ENCODE measurements at regions not wholly inside any gene's neighbourhood (a gene's known extent, or its start where the extent isn't known, plus 50 kb on each side); places are given as distances from the start of the nearest gene placed in this dataset.

DNA sequence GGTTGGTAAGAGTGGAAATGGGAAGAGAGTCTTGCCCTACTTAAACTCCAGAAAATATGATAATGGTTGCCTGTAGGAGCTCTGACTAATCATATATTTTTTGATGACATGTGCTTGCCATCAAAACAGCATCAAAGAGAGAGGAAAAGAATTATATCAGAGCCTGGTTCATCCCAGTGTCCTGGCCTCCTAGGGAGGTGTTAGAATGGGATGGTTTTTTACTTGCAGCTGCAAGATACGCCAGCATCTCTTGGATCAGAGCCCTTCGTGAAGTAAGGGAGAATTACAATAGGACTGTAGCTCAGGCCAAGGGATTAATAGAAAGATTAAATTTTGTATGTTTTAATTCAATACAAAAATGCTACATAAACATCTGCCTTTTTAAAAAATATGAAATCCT is 177.6 kb upstream of the HDAC9 start:
- H3K4me1 ChIP-seq (ENCODE audit: control insufficient read depth, extremely low read depth, insufficient read depth, low read length) = no peaks in the 10 kb centered on the region
- H3K4me3 ChIP-seq (replicated peaks in 1 of 3; ENCODE audit: insufficient read depth in 1 of 3, low read depth in 1 of 3, low read length in 3 of 3) = no peak overlapping the region
- no peak overlapping the region for H2AFZ ChIP-seq (ENCODE audit: low read depth, low read length)
- dilution Hi-C loops (cut with MboI; ENCODE audit: extremely low pct_ligation_motif_present, low sequenced_read_pairs) = no loop called here
- no peak overlapping the region for H3K4me2 ChIP-seq (ENCODE audit: insufficient read depth, low read length)
- H3K27me3 ChIP-seq (ENCODE audit: control insufficient read depth in 2 of 2, insufficient read depth in 2 of 2, low read length in 2 of 2) = no peaks in the 10 kb centered on the region
- H3K9me3 ChIP-seq (replicated peaks; ENCODE audit: control insufficient read depth, insufficient read depth, low read length) = no peaks in the 10 kb centered on the region
- H4K20me1 ChIP-seq (replicated peaks; ENCODE audit: control insufficient read depth, extremely low read depth, insufficient read depth, low read length) = no peaks in the 10 kb centered on the region
- intact Hi-C loops (cut with micrococcal nuclease) = no loop called here
- H3K9me1 ChIP-seq (replicated peaks; ENCODE audit: control insufficient read depth, extremely low read depth, insufficient read depth, low read length) = no peaks in the 10 kb centered on the region
- DNase-seq (ENCODE audit: low read depth, low spot score) (no peak), FAIRE-seq (no peak)
- H3K36me3 ChIP-seq (ENCODE audit: control insufficient read depth in 2 of 2, extremely low read depth in 1 of 2, insufficient read depth in 2 of 2, low read length in 2 of 2) = no peaks in the 10 kb centered on the region
- H3K79me2 ChIP-seq (ENCODE audit: control insufficient read depth, insufficient read depth, low read length) = no peaks in the 10 kb centered on the region
- ChIA-PET POLR2A (no interaction called here), CTCF (interaction anchor here (0.6 to 2.7 kb wide), 2 partner anchors 511 to 547 kb away, joined by 7 to 62 read pairs; no protein-coding TSS in a partner anchor)
- TF ChIP-seq FOS (IDR thresholded peaks at IDR 0.05; ENCODE audit: borderline replicate concordance, insufficient read depth, low read length) (no peak), POLR2AphosphoS5 (IDR thresholded peaks at IDR 0.05; ENCODE audit: insufficient read depth, low read depth, low read length) (no peak), JUN (IDR thresholded peaks at IDR 0.05; ENCODE audit: borderline replicate concordance, insufficient read depth, insufficient read length, low read depth) (no peak), GATA2 (IDR thresholded peaks at IDR 0.05; ENCODE audit: insufficient read depth, insufficient read length, low read depth, low read length) (no peak), POLR2A (IDR thresholded peaks at IDR 0.05; ENCODE audit: low read depth, low read length) (no peak), EZH2 (IDR thresholded peaks at IDR 0.05; ENCODE audit: borderline replicate concordance, low read depth, low read length, severe bottlenecking) (no peak), MYC (IDR thresholded peaks at IDR 0.05; ENCODE audit: low read depth, low read length) (no peak)
- TF ChIP-seq, protein P1, sequence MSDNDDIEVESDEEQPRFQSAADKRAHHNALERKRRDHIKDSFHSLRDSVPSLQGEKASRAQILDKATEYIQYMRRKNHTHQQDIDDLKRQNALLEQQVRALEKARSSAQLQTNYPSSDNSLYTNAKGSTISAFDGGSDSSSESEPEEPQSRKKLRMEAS (IDR thresholded peaks at IDR 0.05; ENCODE audit: insufficient read depth, insufficient read length) = no peak
- TF ChIP-seq, protein P2, sequence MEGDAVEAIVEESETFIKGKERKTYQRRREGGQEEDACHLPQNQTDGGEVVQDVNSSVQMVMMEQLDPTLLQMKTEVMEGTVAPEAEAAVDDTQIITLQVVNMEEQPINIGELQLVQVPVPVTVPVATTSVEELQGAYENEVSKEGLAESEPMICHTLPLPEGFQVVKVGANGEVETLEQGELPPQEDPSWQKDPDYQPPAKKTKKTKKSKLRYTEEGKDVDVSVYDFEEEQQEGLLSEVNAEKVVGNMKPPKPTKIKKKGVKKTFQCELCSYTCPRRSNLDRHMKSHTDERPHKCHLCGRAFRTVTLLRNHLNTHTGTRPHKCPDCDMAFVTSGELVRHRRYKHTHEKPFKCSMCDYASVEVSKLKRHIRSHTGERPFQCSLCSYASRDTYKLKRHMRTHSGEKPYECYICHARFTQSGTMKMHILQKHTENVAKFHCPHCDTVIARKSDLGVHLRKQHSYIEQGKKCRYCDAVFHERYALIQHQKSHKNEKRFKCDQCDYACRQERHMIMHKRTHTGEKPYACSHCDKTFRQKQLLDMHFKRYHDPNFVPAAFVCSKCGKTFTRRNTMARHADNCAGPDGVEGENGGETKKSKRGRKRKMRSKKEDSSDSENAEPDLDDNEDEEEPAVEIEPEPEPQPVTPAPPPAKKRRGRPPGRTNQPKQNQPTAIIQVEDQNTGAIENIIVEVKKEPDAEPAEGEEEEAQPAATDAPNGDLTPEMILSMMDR (IDR thresholded peaks at IDR 0.05; ENCODE audit: extremely low read depth in 1 of 2, insufficient read depth in 1 of 2, low read depth in 1 of 2, low read length in 2 of 2) = no peak
- BruUV-seq (replicated peaks) = no TSS peak
- H3K9ac ChIP-seq (replicated peaks; ENCODE audit: extremely low read depth, insufficient read depth, low read length) = no peak overlapping the region
- H3K27ac ChIP-seq (ENCODE audit: insufficient read depth, low read depth, low read length) = no peak overlapping the region

All from endothelial cell of umbilical vein (primary cell).